Ascending aorta (tissue), 2 donors: ENCODE measurements at regions not wholly inside any gene's neighbourhood (a gene's known extent, or its start where the extent isn't known, plus 50 kb on each side); places are given as distances from the start of the nearest gene placed in this dataset.

Experiments
- DNase-seq, 2 donors: peaks; one replicate each; pipeline ENCODE4 v3.0.0-alpha.2; 2019; ENCODE audit warnings: low spot score in 2 of 2
- H3K27ac ChIP-seq, 2 donors: fragments of 200-600 bp; sonication (generic); one replicate each; pipeline ENCODE4 v1.5.1; 2016 to 2017; ENCODE audit warnings: mild to moderate bottlenecking in 1 of 2
- H3K27me3 ChIP-seq: fragments of 200-600 bp; sonication (generic); one replicate; pipeline ENCODE4 v1.5.1; 2017
- H3K36me3 ChIP-seq, 2 donors: fragments of 200-600 bp; sonication (generic); one replicate each; pipeline ENCODE4 v1.5.1; 2016
- H3K4me1 ChIP-seq, 2 donors: fragments of 200-600 bp; sonication (generic); one replicate each; pipeline ENCODE4 v1.5.1; 2016 to 2017; ENCODE audit warnings: mild to moderate bottlenecking in 1 of 2
- H3K4me3 ChIP-seq, 2 donors: fragments of 200-600 bp; sonication (generic); one replicate each; pipeline ENCODE4 v1.5.1; 2016 to 2017; ENCODE audit warnings: mild to moderate bottlenecking in 1 of 2
- H3K9me3 ChIP-seq, 2 donors: fragments of 200-600 bp; sonication (generic); one replicate each; pipeline ENCODE4 v1.5.1; 2016
- intact Hi-C: fragments of 100-400 bp; cut with DNase I; formaldehyde crosslinking; loops from one replicate; pipeline ENCODE4 v1.15.1; 2023
- TF ChIP-seq, protein P1 (sequence below), 3 experiments: fragments of 200-600 bp in 2 of 3; fragments of 450-650 bp in 1 of 3; sonication (generic) in 2 of 3; IDR thresholded peaks; one replicate each; pipeline ENCODE4 v1.5.1; 2016 to 2019; ENCODE audit warnings: antibody characterized with exemption in 3 of 3, mild to moderate bottlenecking in 1 of 3, moderate library complexity in 1 of 3

DNA sequence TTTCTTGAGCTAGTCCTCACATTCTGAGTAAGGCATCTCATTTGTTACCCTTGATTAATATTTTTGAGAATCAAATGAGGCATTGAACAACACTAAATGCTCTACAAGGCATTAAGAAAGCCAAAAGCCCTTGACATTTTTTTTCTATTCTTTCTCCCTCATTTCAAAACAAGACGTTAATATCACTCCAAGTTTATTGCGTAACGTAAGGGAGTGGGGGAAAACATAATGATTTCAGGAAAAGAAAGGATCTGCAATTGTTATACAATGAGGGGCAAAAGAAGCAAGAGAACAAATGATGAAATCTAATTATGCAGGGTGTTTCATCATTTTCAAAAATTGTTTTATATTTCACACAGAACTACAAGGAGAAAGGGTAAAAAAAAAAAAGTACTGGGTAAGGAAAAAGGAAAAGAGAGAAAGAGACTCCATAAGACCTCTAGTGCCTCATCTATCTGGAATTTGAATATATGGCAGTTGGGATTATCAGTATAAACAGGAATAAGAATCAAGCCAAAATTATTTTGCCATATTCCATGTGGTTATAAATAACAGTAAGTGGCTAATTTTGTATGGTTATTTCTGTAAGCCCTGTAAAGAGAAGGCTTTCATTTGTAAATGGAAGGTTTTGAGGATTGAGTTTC lies 163.0 kb downstream of the ABCA8 start:
- Histone ChIP-seq H3K27me3 (no peaks in the 10 kb centered on the region), H3K9me3 (no peaks in the 10 kb centered on the region), H3K4me1 (no peaks in the 10 kb centered on the region), H3K27ac (no peak overlapping the region), H3K4me3 (no peak overlapping the region), H3K36me3 (no peaks in the 10 kb centered on the region)
- intact Hi-C loops, result no loop called here
- TF ChIP-seq, protein P1, sequence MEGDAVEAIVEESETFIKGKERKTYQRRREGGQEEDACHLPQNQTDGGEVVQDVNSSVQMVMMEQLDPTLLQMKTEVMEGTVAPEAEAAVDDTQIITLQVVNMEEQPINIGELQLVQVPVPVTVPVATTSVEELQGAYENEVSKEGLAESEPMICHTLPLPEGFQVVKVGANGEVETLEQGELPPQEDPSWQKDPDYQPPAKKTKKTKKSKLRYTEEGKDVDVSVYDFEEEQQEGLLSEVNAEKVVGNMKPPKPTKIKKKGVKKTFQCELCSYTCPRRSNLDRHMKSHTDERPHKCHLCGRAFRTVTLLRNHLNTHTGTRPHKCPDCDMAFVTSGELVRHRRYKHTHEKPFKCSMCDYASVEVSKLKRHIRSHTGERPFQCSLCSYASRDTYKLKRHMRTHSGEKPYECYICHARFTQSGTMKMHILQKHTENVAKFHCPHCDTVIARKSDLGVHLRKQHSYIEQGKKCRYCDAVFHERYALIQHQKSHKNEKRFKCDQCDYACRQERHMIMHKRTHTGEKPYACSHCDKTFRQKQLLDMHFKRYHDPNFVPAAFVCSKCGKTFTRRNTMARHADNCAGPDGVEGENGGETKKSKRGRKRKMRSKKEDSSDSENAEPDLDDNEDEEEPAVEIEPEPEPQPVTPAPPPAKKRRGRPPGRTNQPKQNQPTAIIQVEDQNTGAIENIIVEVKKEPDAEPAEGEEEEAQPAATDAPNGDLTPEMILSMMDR (IDR thresholded peaks at IDR 0.05), result no peak
- DNase-seq, result no peak

DNA sequence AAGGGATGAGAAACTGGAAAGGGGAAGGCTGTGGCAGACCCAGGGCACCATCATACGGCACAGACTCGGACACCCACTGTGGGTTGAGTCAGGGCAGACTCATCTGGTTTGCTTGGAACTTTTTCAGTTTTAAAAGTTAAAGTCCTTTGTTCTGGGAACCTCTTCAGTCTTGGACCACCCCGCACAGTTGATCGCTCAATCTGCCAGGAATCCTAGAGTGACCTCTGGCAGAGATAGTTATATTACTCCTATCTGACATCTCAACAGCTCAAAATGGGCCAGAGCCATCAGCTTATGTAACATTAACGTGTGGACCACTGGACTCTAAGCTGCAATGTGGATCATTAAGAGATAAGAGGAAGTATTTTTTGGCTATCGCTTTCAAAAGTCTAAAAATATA lies 164.3 kb downstream of the ABCA8 start:
- intact Hi-C loops, result no loop called here
- no peaks in the 10 kb centered on the region for H3K36me3 ChIP-seq
- TF ChIP-seq, protein P1 (IDR thresholded peaks at IDR 0.05), result no peak
- H3K27ac ChIP-seq, result no peak overlapping the region
- H3K4me3 ChIP-seq, result no peak overlapping the region
- H3K9me3 ChIP-seq, result no peaks in the 10 kb centered on the region
- no peaks in the 10 kb centered on the region for H3K27me3 ChIP-seq
- H3K4me1 ChIP-seq, result no peaks in the 10 kb centered on the region
- DNase-seq, result no peak

DNA sequence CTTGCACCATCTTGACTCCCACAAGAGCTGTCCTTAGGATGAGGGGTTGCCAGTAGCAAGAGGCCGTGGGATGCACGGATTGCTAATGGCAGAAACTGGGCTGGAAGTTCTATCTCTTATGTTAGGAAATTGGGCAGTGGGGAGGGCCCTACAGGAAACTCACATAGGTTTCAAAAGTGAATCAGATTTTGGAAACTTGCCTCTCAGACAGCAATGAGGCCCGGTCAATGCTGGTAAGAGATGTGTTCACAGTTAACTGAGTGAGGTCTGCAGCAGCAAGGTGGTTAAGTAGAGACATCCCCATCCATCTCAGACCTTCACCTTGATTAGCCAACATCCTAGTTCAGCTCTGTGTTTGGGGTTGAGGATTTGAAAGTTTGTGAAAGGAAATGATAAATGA lies 164.7 kb downstream of the ABCA8 start:
- TF ChIP-seq, protein P1 (IDR thresholded peaks at IDR 0.05), result no peak
- intact Hi-C loops, result no loop called here

DNA sequence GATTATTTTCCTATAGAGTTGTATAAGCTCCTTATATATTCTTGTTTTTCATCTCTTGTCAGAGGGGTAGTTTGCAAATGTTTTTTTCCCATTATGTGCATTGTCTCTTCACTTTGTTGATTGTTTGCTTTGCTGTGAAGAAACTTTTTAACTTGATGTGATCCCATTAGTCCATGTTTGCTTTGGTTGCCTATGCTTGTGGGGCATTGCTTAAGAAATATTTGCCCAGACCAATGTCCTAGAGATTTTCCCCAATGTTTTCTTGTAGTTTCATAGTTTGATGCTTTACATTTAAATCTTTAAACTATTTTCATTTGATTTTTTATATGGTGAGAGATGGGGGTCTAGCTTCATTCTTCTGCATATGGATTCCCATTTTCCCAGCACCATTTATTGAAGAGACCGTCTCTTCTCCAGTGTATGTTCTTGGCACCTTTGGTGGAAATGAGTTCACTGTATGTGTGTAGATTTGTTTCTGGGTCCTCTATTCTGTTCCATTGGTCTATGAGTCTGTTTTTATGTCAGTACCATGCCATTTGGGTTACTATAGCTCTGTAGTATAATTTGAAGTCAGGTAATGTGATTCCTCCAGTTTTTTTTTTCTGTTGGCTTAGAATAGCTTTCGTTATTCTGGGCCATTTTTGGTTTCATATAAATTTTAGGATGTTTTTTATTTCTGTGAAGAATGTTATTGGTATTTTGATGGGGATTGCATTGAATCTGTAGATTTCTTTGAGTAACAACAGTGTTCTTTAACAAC lies 165.8 kb downstream of the ABCA8 start:
- H3K4me1 ChIP-seq, result no peaks in the 10 kb centered on the region
- H3K36me3 ChIP-seq, result no peaks in the 10 kb centered on the region
- DNase-seq, result no peak
- H3K9me3 ChIP-seq, result no peaks in the 10 kb centered on the region
- TF ChIP-seq, protein P1 (IDR thresholded peaks at IDR 0.05), result no peak
- no peak overlapping the region for H3K27ac ChIP-seq
- no peaks in the 10 kb centered on the region for H3K27me3 ChIP-seq
- H3K4me3 ChIP-seq, result no peak overlapping the region
- intact Hi-C loops, result no loop called here

More for the DNA sequence above, 164.7 kb downstream of the ABCA8 start:
- H3K36me3 ChIP-seq, result no peaks in the 10 kb centered on the region
- no peaks in the 10 kb centered on the region for H3K9me3 ChIP-seq
- DNase-seq, result no peak
- H3K4me3 ChIP-seq, result no peak overlapping the region
- H3K27ac ChIP-seq, result no peak overlapping the region
- no peaks in the 10 kb centered on the region for H3K4me1 ChIP-seq
- no peaks in the 10 kb centered on the region for H3K27me3 ChIP-seq

DNA sequence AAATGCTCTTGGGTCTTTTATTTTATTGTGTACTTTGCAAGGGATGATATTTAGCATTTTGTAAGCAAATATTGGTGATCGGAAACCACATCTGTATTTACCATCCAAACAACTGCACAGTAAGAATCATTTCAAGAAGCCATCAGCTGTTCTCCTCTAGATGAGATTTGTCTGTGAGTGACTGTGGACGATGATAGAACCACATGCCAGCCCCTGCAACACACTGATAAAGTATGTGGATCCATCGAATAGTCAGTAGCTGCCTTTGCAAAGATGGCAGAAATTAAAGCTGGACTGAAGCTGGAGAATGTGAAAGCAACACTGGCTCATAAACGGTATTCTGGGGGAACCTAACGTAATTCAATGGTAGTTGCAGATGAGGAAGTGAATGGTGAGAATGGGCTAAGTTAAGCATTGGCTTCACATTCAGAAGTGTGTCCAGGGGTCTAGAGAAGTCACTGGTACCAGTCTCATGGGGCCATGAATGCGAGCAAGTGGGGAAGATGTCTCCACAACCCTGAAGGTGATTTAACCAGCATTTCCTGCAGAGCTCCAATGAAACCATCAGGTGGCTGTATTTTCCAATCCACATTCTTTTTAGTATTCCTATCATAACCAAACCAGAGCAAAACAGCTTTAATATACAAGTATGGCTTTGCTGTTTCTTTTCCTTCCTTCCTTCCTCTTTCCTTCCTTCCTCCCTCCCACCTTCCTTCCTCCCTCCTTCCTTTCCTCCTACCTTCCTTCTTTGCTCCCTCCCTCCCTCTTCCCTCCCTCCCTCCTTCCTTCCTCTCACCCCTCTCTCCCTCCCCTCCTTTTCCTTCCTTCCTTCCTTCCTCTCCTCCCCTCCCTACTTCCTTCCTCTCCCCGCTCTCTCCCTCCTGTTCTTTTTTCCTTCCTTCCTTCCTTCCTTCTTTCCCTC lies 169.4 kb downstream of the ABCA8 start:
- Histone ChIP-seq H3K27ac (no peak overlapping the region), H3K4me3 (no peak overlapping the region), H3K4me1 (no peaks in the 10 kb centered on the region), H3K27me3 (no peaks in the 10 kb centered on the region), H3K36me3 (no peaks in the 10 kb centered on the region), H3K9me3 (no peaks in the 10 kb centered on the region)
- DNase-seq, result no peak
- TF ChIP-seq, protein P1 (IDR thresholded peaks at IDR 0.05), result no peak
- intact Hi-C loops, result no loop called here
